ENCODE measurements at regions not wholly inside any gene's neighbourhood (a gene's known extent, or its start where the extent isn't known, plus 50 kb on each side); places are given as distances from the start of the nearest gene placed in this dataset.
"Not testable (repeated sequence)": the region's sequence is repeated elsewhere in the genome, so short reads cannot be mapped to it uniquely, and the experiment has no call there.

DNA sequence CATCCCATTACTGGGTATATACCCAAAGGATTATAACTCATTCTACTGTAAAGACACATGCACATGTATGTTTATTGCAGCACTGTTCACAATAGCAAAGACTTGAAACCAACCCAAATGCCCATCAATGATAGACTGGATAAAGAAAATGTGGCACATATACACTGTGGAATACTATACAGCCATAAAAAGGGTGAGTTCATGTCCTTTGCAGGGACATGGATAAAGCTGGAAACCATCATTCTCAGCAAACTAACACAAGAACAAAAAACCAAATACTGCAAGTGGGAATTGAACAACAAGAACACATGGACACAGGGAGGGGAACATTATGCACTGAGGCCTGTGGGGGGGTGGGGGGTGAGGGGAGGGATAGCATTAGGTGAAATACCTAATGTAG, 1155.9 kb downstream of the UQCRFS1 start:
- not testable (repeated sequence) for TF ChIP-seq POLR2A (IDR thresholded peaks at IDR 0.05)
- TF ChIP-seq, protein P1, sequence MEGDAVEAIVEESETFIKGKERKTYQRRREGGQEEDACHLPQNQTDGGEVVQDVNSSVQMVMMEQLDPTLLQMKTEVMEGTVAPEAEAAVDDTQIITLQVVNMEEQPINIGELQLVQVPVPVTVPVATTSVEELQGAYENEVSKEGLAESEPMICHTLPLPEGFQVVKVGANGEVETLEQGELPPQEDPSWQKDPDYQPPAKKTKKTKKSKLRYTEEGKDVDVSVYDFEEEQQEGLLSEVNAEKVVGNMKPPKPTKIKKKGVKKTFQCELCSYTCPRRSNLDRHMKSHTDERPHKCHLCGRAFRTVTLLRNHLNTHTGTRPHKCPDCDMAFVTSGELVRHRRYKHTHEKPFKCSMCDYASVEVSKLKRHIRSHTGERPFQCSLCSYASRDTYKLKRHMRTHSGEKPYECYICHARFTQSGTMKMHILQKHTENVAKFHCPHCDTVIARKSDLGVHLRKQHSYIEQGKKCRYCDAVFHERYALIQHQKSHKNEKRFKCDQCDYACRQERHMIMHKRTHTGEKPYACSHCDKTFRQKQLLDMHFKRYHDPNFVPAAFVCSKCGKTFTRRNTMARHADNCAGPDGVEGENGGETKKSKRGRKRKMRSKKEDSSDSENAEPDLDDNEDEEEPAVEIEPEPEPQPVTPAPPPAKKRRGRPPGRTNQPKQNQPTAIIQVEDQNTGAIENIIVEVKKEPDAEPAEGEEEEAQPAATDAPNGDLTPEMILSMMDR (IDR thresholded peaks at IDR 0.05): not testable (repeated sequence)

Measured in heart left ventricle (tissue), 13 donors.